Subcutaneous abdominal adipose tissue (tissue), 5 donors: ENCODE measurements at regions not wholly inside any gene's neighbourhood (a gene's known extent, or its start where the extent isn't known, plus 50 kb on each side); places are given as distances from the start of the nearest gene placed in this dataset.
A peak's percentile ranks its signal among the peaks of the same experiment; 100 is the strongest.

Source experiments
- H3K27ac ChIP-seq: one replicate; pipeline ENCODE4 v1.7.0; 2013; ENCODE audit warnings: low read depth, mild to moderate bottlenecking, inconsistent platforms, low read length, moderate library complexity
- H3K27me3 ChIP-seq, 5 donors: one replicate each; pipeline ENCODE4 v1.7.0; 2013; ENCODE audit warnings: low read length in 5 of 5, inconsistent platforms in 1 of 5; ENCODE audit not compliant: control insufficient read depth in 5 of 5, insufficient read depth in 4 of 5
- H3K36me3 ChIP-seq, 5 donors: one replicate each; pipeline ENCODE4 v1.7.0; 2013; ENCODE audit warnings: low read length in 5 of 5; ENCODE audit not compliant: control insufficient read depth in 5 of 5, insufficient read depth in 5 of 5
- H3K4me1 ChIP-seq, 5 donors: one replicate each; pipeline ENCODE4 v1.7.0; 2013; ENCODE audit warnings: low read length in 5 of 5, mild to moderate bottlenecking in 3 of 5, moderate library complexity in 1 of 5; ENCODE audit not compliant: control insufficient read depth in 5 of 5, insufficient read depth in 5 of 5
- H3K4me3 ChIP-seq, 5 donors: one replicate each; pipeline ENCODE4 v1.7.0; 2013; ENCODE audit warnings: low read length in 5 of 5, low read depth in 1 of 5
- H3K9ac ChIP-seq, 5 donors: one replicate each; pipeline ENCODE4 v1.7.0; 2013; ENCODE audit warnings: low read length in 5 of 5, mild to moderate bottlenecking in 4 of 5, moderate library complexity in 3 of 5
- H3K9me3 ChIP-seq, 5 donors: one replicate each; pipeline ENCODE4 v1.7.0; 2013; ENCODE audit warnings: low read length in 5 of 5; ENCODE audit not compliant: control insufficient read depth in 5 of 5
- donor health status: healthy.
- donor health status: healthy.
- donor health status: healthy.
- donor health status: healthy.
- donor health status: healthy.

DNA sequence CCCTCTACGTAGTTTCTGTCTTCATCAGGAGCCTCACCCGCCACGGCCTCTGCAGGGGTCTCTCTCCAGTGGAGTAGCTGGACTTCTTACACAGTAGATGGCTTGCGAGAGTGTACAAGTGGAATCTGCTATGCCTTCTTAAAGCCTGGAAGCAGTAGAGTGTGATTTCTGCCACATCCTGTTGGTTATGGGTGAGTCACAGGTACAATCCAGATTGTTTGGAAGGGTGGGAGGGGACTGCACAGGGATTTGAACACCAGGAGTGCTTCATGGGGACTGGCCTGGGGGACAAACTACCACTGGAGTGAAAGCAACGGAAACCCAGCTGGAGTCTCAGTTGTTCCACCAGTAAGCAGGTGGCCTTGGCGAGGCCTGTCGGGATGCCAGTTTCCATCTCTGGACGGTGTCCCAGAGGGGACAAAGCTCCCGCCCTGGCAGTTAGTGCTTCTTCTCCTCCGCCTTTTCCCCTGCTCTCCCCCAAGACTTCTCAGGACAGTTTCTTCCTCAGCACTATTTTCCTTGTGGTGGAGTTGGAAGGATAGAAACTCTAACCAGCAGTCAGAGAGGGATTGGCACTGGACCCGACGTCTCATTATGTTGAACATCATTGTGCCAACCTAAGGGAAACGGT lies 85.0 kb upstream of the RCN1 start:
- no peaks in the 10 kb centered on the region for H3K9me3 ChIP-seq
- no peaks in the 10 kb centered on the region for H3K36me3 ChIP-seq
- H3K27ac ChIP-seq, result no peak overlapping the region
- H3K9ac ChIP-seq, result no peak overlapping the region
- peaks cover 0 to 27% (median 7%) of the 10 kb centered on the region in 5 donors for H3K27me3 ChIP-seq
- no peak overlapping the region for H3K4me3 ChIP-seq
- H3K4me1 ChIP-seq, result no peaks in the 10 kb centered on the region

DNA sequence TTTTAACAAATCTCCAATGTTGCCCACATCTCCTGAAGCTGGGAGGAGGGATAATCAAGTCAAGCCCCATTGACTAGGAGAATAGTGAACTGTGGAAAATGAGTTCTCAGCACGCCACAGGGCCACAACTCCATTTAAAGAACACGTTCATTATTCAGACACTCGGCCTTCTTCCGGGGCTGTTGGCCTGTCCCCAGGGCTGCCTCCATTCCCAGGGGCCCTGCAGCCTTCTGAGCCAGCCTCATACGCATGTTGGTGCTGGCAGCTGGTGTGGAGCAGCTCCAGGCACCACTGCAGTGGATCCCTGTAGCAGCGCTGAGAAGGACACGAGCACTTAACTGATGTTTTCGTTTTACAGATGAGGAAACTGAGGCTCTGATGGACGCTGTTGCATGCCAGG lies 87.5 kb upstream of the RCN1 start:
- H3K9me3 ChIP-seq, result no peaks in the 10 kb centered on the region
- no peaks in the 10 kb centered on the region for H3K4me1 ChIP-seq
- H3K27me3 ChIP-seq, result peaks cover 0 to 21% (median 7%) of the 10 kb centered on the region in 5 donors
- H3K9ac ChIP-seq, result no peak overlapping the region
- no peak overlapping the region for H3K27ac ChIP-seq
- H3K4me3 ChIP-seq, result no peak overlapping the region
- no peaks in the 10 kb centered on the region for H3K36me3 ChIP-seq

DNA sequence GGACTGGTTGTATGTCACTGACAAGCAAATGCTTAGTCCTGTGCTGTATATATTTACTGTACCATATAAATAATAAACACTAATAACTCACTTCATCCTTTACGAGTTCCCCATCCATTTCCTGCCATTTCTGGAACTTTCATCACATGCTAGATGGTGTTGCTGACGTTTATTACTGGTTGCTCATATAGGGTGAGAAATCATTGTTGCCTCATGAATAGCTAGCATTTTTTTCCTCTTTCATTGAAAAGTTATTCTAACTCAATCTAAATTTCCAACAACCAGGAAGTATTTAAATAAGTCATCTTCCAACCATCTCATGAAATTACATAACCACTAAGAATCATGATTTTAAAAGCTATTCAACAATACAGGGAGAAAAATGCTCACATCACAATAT lies 88.6 kb upstream of the RCN1 start:
- Histone ChIP-seq H3K27ac (no peak overlapping the region), H3K9me3 (no peaks in the 10 kb centered on the region), H3K4me1 (no peaks in the 10 kb centered on the region), H3K27me3 (peaks cover 0 to 21% (median 4%) of the 10 kb centered on the region in 5 donors), H3K36me3 (no peaks in the 10 kb centered on the region), H3K9ac (no peak overlapping the region), H3K4me3 (no peak overlapping the region)

DNA sequence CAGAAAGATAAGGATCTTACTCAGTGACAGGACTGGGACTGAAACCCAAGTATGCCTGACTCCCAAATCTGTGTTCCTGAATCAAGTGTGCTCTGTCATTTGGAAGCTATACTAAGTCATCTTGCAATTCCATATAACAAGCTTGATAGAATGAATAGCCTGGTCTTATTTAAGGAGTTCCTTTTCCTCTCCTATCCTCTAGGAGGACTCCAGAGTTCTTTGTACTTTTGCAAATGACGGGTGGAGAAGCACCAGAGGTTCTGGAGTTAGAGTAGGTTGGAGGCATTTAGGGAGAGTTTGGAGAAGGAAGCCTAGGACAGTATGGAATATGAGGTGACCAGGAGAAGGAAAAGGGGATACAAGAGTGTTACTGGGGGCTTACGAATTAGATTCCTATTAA lies 92.9 kb upstream of the RCN1 start:
- H3K4me3 ChIP-seq, result no peak overlapping the region
- H3K27me3 ChIP-seq, result peaks cover 0 to 21% (median 8%) of the 10 kb centered on the region in 5 donors
- peaks cover 0 to 3% (median 0%) of the 10 kb centered on the region in 5 donors for H3K4me1 ChIP-seq
- H3K27ac ChIP-seq, result no peak overlapping the region
- no peaks in the 10 kb centered on the region for H3K9me3 ChIP-seq
- H3K9ac ChIP-seq, result no peak overlapping the region
- no peaks in the 10 kb centered on the region for H3K36me3 ChIP-seq

DNA sequence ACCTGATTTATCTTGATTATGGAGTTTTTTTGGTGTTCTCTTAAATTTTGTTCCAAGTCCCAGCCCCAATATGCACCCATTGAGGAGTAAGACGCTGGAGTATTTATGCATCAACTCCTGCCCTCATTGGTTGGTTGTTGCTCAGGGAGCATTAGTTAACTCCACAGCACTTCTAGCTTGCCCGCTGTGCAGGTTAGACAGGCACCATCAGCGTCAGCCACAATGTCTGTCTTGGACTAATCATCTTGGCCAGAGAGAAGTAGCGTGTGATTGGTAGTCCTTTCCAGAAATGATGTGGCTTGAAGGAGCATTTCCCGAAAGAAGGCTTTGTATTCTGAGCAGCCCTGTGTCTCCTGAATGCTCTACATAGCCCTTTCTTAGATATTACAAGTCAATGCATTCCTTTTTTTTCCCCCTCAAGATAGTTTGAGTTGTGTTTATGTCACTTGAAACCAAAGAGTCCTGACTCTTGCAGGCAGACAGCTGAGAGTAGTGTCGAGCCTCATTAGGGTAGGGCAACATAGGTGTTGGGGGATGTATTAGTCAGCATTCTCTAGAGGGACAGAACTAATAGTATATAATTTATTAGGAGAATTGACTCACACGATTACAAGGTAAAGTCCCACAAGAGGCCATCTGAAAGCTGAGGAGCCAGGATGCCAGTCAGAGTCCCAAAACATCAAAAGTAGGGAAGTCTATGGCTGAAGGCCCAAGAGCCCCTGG lies 94.6 kb upstream of the RCN1 start:
- Histone ChIP-seq H3K9ac (no peak overlapping the region), H3K36me3 (no peaks in the 10 kb centered on the region), H3K4me1 (peaks cover 0 to 3% (median 0%) of the 10 kb centered on the region in 5 donors), H3K9me3 (no peaks in the 10 kb centered on the region), H3K27me3 (peaks cover 0 to 13% (median 2%) of the 10 kb centered on the region in 5 donors), H3K4me3 (peak overlapping the region in 1 of 5 donors; percentile 0), H3K27ac (no peak overlapping the region)

DNA sequence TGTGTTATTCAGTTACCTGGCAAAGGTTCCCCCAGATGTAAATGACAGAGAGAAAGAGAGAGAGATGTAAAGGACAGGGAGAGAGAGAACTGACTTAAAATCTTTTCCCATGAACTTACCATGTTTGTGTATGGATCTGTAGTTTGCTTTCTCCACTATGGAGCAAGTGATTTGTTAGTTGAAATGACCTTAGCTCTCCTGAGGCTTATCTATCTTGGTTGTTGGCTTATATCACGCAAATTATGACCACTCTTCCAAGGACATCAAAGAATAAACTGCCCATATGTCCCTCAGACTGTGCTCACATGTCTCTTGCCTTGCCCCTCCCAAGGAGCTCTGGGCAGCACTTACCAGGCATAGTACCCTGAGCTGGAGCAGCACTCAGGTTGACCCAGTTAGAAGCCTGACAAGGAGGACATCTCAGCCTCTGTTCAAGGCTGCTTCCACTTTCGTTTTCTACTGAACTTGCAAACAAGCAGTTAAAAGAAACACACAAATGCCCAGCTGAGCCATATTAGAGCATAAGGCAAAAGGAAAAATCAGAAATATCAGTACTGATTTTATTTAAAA lies 95.3 kb upstream of the RCN1 start:
- peak overlapping the region in 2 of 5 donors; percentile 0 to 20 for H3K4me3 ChIP-seq
- no peak overlapping the region for H3K9ac ChIP-seq

DNA sequence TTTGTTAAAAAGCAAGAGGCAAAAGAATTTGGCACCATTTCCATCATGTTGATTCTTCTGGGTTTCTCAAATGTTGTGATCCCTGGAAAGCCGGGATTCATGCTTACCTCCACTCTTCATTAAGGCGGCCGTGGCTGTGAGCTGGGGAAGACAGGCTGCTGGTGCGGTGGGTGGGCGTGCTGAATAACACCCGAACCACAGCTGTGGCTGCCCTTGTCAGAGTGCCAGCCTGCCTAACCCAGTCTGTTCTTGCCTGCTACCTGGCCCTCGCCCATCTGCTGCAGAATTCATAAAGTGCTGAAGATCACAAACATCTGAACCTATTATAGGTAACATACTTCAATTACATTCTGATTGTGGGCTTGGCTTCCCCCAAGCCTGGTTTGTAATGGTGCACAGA lies 95.8 kb upstream of the RCN1 start:
- Histone ChIP-seq H3K27ac (no peak overlapping the region), H3K4me1 (peaks cover 0 to 3% (median 0%) of the 10 kb centered on the region in 5 donors), H3K27me3 (peaks cover 0 to 9% (median 2%) of the 10 kb centered on the region in 5 donors), H3K9me3 (no peaks in the 10 kb centered on the region), H3K9ac (no peak overlapping the region), H3K36me3 (no peaks in the 10 kb centered on the region), H3K4me3 (no peak overlapping the region)

More for the DNA sequence above, 95.3 kb upstream of the RCN1 start:
- H3K9me3 ChIP-seq, result no peaks in the 10 kb centered on the region
- peaks cover 0 to 10% (median 2%) of the 10 kb centered on the region in 5 donors for H3K27me3 ChIP-seq
- H3K27ac ChIP-seq, result no peak overlapping the region
- H3K36me3 ChIP-seq, result no peaks in the 10 kb centered on the region
- peaks cover 0 to 3% (median 0%) of the 10 kb centered on the region in 5 donors for H3K4me1 ChIP-seq

DNA sequence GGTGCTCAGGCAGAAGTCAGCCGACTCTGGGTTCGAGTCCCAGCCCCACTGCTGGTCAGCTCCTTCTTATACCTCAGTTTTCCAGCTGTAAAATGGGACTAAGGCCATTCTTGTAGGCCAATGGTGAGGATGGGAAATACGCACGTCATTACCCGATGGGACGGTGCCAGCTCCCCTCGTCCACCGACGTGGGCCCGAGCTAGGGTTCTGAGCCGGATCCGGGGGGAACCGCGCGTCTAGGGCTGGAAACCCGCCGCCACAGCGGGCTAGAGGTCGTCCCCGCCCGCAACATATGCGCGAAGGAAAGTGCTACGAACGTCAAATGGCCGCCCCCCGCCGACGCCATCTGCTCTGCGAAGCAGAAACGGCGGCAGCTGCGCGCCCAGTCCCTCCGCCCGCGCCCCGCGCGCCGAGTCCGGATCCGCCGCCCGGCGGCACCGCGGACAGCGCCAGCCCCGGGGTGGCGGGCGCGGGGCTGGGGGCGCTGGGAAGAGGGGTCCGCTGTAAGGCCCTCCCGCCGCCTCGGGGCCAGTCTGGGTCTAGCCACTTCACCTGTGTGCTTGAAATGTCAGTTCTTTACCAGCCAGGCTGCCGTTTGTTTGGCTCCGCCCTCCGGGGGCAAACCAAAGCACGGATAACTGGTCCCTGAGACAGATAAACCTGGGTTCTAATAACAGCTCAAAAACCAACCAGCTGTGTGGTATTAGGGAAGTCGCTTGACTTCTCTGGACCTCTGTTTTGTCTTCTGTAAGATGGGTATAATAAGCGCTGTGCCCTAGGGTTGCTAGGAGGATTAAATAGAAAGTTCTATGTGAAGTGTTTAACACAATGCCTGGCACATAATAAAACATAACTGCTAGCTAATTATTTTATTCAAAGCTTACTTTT lies 103.5 kb upstream of the RCN1 start:
- Histone ChIP-seq H3K4me1 (peaks cover 0 to 3% (median 0%) of the 10 kb centered on the region in 5 donors), H3K27me3 (peaks cover 14 to 31% (median 18%) of the 10 kb centered on the region in 5 donors), H3K36me3 (no peaks in the 10 kb centered on the region), H3K27ac (no peak overlapping the region), H3K9me3 (no peaks in the 10 kb centered on the region), H3K9ac (no peak overlapping the region), H3K4me3 (peak overlapping the region in 1 of 5 donors; percentile 16)

DNA sequence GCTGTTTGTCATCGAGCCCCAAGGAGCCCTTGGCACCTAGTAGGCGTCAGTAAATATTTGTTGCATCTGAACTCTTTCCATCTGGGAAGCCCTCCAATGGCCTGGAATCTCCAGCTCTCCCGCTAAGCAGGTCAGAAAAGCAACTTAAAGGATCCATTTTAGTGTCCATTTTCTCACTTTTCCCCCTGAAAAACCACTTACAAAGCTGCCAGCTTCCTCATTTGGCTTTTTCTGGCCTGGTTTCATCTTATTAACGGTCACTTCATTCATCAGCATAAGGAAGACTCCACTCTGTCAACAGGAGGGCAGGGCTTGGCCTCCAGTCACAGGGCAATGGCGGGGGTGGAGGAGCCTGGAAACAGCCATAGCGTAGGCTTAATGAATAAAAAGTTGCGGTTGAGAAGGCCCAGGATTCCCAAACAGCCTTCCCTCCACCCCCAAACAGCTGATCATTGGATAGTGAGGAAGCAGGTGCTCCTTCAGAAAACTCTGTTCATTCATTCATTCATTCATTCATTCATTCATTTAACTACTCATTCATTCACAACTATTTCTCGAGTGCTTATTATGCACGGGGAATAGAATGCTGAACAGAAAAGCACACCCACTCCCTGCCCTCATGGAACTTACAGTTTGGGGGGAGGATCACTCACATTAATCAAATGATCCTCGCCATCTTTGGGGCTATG lies 104.5 kb upstream of the RCN1 start:
- H3K27me3 ChIP-seq, result peaks cover 14 to 31% (median 18%) of the 10 kb centered on the region in 5 donors
- H3K9me3 ChIP-seq, result peaks cover 0 to 5% (median 0%) of the 10 kb centered on the region in 5 donors
- H3K36me3 ChIP-seq, result no peaks in the 10 kb centered on the region
- no peak overlapping the region for H3K27ac ChIP-seq
- H3K4me1 ChIP-seq, result peaks cover 0 to 3% (median 0%) of the 10 kb centered on the region in 5 donors
- no peak overlapping the region for H3K4me3 ChIP-seq
- H3K9ac ChIP-seq, result no peak overlapping the region
